IPS-11a (cell line): ENCODE measurements at regions not wholly inside any gene's neighbourhood (a gene's known extent, or its start where the extent isn't known, plus 50 kb on each side); places are given as distances from the start of the nearest gene placed in this dataset.
A peak's percentile ranks its signal among the peaks of the same experiment; 100 is the strongest.

Experiments
- H3K4me3 ChIP-seq: one replicate; pipeline ENCODE4 v1.5.1; 2013; ENCODE audit warnings: low read depth, low read length, control low read depth

DNA sequence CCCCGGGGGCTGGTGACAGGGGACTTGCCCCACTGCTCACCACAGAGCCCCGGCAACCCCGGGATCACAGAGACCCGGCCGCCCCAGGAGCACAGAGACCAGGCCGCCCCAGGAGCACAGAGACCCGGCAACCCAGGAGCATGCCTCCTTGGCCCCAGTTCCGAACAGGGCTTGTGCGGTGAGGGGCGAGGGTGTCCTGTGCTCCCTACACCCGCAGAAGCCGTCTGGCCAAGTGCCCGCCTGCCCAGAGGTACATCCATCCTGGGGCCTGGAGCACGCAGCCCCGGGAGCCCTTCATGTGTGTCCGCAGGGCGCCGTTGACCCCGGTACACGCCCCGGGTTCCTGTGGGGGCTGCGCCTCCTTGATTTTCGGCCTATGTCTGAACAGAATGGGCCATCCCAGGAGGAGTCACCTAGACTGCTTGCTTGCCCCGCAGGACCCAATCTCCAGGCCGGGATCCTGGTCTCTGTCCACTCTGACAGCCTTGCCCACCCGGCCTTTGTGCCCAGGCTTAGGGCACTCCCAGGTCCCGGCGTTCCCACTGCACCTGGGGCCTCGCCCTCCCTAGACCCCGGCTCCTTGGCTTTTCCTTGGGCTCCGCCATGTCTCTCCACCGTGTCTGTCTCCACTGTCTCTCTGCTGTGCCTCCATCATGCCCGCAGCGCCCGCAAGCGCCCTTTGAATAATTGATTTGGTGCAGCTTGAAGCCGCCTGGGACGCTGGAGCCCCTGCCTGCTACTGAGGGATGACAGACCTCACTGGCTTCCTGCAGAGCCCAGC lies 219.8 kb downstream of the ERMARD start:
- H3K4me3 ChIP-seq = no peak overlapping the region

DNA sequence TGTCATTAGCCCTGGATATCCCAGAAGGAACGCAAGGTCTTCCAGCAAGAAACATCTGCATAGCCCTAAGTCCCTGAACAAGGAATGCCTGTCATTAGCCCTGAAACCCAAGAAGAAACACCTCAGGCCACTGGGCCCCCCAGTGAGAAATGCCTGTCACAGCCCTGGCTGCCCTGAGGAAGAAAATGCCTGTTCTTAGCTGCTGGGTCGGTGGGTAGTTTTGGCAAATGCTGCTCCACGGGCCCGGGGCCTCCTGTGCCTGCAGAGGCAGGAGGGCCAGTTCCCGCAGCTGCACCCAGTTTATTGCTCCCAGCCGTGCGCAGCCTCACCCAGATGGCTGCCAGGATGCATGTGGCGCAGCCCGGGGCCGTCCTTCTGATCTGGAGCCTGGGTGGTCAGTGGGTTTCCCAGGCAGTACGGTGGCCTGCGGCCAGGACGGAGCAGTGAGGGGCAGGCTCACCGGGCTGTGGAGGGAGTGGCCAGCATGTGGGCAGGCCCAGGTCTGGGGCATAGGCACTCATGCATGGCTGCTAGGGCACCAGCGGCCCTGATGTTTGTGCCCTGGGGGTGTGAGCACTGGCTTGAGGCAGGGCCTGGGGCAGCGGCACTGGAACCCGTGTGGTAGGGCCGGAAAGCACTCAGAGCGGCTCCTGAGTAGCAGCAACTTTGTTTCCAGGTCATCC lies 219.0 kb downstream of the ERMARD start:
- no peak overlapping the region for H3K4me3 ChIP-seq

DNA sequence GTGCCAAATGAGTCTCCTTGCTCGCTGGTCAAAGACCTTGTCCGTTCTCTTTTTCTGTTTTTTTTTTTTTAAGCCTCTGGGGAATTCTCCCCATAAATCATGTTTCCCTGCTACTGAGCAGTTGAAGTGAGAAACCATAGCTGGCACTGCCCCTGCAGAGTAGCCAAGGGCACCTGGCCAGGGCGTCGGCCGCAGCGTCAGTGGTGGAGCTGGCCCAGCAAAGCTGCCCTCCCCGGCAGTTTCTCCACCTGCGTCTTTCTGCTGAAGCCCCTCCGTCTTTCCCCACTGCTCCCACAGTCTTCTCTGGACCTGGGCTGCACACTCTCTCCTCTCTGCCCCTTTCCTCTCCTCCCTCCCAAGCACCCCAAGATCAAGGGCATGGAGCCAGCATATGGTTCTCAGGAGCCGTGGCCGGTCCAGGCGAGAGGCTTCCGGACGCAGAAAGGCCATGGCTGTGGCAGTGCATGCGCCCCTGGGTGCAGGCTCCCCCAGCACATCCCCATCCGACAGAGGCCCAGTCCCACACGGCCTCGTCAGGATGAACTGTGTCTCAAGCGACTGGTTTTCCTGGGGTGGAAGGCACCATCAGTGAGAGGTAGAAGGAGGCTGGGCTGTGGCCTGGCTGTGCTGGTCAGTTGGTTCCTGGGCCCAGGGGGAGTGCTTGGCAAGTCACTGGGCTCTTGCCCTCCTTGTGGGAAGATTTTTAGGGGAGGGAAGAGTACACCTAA lies 218.1 kb downstream of the ERMARD start:
- H3K4me3 ChIP-seq = no peak overlapping the region

DNA sequence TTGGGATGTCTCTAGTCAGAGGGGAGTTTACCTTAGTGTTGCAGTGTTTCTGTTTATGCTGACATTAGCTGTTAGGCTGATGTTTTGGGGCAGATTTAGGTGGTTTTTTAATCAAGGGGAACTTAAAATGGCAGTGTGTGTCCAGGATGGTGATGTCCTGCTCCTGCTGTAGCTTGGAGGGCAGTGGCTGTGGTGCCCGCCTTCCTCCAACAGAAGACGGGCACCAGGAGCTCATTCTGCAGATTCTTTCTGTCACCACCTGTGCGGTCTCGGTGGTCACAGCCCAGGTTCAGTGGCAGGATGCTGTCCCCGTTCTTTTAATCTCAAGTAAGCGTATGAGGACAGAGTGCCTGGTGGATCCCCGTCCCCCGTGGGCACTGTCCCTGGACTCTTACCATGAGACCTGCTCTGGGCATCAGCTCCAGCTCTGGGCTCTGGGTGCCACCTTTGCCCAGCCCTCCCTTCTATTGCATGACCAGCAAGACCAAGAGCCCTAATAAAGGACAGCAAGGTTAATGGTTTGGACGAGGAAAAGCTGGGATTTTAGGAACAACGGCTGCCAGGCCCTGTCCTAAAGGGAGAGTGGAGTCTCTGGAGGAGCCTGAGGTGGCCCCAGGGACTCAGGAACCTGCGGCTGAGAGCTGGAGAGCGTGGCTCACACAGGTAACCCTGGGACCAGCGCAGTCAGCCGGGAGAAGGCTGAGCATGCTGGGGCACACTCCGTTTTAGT lies 217.3 kb downstream of the ERMARD start:
- H3K4me3 ChIP-seq = no peak overlapping the region

DNA sequence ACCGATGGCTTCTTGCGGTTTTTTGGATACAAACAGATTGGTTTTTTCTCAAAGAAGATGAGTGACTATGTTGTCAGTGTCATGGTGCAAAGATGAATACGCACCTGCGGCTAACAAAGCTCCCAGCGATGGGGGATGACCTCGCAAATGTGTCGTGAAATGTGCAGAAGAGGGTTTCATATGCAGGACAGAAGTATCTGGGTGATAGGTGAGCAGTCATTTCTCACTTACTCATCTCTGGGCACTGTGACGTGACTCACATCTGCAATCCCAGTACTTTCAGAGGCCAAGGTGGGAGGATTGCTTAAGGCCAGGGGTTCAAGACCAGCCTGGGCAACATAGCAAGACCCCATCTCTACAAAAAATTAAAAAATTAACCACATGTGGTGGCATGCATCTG lies 216.3 kb downstream of the ERMARD start:
- no peak overlapping the region for H3K4me3 ChIP-seq

DNA sequence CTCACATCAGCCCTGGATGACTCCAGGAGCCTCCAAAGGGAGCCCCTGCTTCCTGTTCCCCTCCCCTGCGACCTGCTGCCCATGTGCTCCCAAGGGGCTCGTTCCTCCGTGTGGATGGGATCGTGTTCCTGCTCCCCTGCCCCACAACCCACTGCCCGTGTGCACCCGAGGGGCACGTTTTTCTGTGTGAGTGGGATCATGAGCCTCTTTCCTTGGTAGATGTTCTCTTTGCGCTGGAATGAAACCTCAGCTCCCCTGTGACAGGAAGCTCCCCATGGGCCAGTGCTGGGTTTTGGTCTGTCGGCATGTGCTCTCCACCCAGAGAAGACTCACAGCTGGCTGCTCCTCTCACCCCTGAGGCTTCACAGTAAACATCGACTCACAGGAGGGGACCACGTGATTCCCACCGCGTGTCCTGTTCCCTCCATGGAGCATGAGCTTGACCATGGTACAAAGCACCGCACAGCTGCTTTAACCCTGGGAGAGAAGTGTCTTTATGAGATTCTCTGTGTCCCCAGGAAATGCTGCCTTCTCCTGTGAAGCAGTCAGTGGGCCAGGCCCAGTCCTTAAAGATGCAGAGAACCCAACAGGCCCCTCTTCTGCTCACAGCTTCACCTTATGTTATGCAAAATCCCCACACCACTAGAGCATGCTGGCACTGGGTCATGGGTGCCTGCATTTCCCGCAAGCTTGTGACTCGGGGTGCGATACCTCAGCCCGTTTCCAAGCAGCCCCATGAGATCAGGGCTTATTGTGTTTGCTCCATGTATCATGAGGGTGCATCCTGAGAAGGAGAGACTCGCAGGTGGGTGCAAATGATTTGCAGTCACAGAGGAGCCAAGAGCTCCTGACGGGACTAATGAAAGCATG lies 215.1 kb downstream of the ERMARD start:
- H3K4me3 ChIP-seq = no peak overlapping the region

DNA sequence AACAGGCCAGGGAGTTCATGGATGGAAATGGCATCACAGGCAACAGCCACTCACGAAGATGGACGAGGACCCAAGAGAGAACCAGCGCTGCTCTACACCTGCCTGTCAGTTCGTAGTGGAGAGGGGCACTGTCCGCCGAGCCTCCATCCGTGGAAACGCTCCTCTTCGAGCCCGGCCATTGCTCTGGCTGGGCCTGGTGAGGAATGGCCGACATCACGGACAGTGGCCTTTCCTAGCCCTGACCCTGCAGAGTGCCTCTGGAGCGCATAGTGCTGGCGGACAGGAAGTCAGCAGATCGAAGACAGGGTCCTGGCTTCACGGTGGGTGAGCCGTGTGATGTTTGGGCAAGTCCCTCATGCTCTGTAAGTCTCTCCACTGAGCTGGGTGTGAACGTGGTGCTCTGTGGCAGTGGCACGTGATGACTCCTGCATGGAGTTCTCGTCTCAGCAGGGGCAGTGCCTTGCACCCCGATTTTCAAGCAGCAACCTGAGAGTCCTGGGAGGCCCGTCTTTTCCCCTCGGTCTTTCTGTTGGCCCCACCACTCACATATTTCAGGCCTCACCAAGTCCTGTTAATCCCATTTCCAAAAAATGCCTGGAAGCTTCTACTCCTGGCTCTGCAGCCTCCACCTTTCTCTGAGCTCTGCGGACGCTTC lies 214.4 kb downstream of the ERMARD start:
- H3K4me3 ChIP-seq = no peak overlapping the region

DNA sequence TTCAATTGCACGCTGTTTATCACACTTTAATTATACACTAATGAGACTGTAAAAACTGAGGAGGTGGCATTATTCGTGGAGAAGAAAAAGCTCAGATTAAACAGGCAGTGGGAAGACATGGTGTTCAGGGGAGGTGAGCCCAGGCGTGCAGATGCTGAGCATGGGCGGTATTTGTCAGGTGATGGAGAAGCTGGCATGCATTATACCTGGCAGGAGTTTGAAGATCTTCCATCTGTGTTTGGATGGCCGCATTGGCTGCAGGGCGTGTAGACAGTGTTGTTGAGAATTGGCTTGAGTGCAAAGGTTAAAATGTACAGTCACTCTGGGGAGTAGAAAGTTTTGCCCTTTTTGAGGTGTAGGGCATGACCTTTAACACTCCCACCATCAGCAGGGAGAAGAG lies 213.8 kb downstream of the ERMARD start:
- H3K4me3 ChIP-seq = no peak overlapping the region

DNA sequence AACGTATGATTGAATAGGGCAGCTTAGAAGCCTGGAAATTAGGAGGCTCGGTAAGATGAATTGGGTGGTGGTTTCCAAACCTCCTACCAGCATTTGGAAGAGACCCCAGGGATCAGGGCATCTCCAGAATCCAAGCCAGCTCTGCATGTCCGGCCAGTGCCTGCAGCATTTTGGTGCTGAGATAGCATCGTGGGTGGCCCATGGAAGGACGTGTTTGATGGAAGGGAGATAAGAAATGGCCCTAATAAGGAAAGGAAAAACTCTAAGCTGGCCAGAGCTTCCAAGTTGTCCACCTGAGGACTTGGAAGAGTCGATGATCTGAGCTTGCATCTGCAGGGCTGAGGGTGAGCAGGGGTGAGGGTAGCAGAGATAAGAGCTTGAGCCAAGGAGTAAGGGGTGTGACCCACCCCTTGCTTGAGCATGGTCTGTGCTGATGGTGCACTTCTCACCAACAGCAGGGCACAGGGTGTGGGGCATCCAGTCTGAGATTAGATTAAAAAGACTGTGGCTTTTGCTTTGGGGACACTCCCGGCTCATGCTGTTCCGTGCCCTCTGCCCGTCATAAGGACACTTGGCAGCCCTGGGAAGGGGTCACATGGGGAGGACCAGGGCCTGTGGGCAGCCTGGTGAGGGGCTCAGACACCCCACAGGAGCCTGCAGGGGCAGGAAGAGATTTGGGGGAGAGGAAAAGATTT lies 213.2 kb downstream of the ERMARD start:
- H3K4me3 ChIP-seq = no peak overlapping the region

DNA sequence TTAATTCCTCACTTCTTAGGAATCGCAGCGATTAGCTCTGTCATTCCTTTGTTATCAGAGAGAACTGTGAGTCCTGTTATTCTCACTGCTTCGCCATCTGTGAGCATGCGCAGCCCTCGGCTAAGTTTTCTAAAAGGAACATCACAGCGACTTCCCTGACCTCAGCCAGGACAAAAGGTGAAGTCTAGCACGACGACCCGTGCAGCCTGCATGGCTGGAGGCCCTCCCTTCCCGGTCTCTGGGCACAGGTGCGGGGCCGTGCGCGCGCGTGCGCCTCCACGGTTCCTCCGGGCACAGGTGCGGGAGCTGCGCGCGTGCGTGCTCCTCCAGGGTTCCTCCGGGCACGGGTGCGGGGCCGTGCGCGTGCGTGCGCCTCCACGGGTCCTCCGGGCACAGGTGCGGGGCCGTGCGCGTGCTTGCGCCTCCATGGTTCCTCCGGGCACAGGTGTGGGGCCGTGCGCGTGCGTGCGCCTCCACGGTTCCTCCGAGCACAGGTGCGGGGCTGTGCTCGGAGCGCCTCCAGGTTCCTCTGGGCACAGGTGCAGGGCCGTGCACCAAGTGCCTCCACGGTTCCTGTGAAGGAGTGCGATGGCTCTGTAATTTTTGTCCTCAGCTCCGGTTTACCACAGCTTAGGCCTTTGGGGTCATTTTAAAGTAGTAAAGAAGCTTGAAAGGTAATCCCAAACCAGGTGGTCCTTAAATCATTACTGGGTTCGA lies 212.3 kb downstream of the ERMARD start:
- H3K4me3 ChIP-seq = no peak overlapping the region

DNA sequence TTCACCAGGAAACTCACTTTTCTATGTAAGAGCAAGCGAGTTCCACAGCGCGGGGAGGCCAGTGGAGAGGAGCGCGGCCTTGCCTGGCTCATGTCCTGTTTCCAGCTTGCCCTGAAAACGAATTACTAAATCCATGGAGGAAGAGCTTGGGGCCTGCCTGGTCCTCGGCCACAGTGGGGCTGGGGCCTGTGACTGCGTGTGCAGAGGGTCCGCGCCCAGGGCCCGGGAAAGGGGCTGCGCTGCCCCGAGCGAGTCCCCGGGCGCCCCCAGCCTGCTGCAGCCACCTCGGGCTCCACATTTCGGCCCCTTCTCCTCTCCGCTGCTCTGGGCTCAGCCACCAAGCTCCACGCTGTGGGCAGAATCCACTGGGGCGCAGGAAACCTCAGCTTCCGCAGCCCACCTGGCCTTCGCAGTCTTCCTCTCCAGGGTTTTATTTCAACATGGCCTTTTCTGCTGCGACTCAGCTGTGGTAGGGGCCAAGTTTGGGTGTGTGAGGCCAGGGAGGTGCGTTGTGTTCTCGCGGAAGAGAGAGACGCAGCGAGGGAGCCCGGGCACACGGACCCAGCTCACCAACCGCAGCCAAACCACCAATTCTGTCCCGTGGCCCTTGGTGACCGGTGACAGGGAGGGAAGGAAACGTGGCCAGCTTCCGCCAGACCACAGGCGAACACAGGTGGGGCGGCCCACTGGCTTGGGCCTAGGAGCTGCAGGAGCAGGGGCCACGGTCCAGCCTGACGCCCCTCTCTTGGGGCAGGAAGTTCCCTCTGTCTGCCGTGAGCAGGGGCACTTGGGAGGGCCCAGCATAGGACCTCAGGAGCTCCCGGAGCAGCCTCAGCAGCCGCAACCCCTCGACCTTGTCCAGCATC lies 211.4 kb downstream of the ERMARD start:
- H3K4me3 ChIP-seq = no peak overlapping the region

DNA sequence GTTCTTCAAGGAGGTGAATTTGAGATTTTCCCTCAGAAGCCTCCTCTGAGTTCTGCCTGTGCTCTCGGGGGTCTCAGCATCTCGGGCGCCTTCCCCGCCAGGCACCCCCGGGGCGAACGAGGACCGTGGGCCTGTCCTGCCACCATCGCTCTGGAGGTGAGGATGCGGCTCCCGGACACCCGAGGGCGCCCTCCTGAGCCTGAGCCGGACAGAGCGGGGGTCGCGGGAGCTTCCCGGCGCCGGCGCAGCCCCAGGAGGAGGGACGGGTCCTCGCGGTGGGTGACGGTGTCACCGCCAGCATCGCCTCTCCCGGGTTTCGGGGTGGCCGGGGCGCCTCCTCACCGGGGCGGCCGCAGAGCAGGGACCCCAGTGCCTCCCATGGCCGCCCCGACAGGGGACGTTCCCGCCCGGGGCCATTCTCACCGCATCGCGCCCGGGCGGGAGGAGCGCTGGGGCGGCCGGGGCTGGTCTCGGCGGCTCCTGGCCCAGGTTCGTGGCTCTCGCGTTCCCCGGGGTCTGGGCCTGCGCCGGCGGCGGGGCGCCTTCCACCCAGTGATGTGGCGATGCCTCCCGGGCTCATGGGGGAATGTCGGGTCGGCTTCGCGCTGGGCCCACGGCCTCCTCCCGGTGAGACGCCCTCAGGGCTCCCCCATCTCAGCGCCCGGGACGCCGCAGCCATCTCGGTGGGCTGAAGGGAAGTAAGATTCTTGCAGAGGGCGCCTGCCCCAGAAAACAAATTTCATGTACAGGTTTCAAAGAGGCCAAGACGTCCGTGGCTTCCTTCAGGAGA lies 210.5 kb downstream of the ERMARD start:
- peak overlapping the region; percentile 8 for H3K4me3 ChIP-seq

DNA sequence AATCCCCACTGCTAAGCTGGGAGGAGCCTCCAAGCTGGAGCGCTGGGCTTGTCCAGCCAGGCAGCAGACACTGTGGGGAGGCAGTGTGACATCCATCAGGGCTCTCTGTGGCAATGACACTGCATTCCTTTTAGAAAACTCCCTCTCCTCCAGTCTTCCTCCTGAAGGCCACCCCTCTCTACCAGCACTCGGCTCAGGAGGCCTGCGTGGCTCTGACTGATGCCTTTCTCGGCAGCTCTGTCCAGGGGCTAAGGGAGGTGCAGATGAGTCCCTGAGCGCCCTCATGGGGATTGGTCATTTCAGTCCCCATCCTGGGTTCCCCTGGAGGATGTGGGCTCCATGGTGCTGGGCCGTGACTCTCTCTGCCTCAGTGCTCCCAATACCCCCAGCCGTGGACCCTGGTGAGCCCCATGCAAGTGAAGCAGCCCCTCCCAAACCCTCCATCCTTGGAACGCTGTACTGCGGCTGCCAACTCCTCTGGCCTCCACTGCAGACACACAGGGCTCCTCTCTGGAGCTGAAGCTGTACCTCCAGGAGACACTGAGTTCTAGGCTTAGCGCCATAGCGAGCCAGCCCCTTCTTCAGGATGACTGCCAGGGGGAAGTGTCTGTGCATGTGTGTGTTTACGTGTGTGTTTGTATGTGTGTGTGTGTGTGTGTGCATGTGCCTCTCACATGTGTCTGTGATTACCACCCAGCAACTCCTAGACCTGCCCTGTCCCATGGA lies 209.6 kb downstream of the ERMARD start:
- H3K4me3 ChIP-seq = no peak overlapping the region

DNA sequence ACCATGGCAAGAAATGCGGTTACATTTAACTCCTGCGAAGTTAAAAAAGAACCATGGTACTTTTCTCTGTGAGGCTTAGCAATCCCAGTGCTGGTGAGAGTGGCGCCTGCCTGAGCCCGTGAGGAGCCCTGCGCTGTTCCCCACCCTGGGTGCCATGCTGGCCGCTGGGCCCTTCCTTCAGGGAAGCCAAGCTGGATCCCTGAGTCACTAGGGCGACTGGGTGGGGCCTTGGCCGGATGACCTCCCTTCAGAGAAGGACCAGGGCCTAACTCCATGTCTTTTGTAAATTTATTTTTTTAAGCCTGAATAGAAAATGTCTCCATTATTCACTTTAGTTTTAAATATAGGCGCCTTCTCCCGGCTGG lies 209.1 kb downstream of the ERMARD start:
- H3K4me3 ChIP-seq = no peak overlapping the region

DNA sequence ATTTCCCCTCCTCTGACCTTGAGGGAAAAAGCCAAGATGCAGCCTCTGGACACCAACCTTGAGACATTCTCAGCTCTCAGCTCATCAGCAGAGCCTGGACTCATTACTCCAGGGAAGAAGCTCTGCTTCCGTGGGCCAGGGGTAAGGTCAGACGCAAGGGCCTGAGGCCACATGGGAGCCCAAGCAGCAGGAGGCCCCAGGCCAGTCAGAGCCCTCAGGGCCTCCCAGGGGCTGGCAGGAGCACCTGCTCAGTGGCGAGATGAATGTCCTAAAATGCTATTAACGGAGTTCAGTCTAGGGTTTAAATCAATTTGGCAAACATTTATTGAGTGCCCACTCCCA lies 208.6 kb downstream of the ERMARD start:
- no peak overlapping the region for H3K4me3 ChIP-seq
